Skeletal muscle tissue (tissue), 3 donors: ENCODE measurements at regions not wholly inside any gene's neighbourhood (a gene's known extent, or its start where the extent isn't known, plus 50 kb on each side); places are given as distances from the start of the nearest gene placed in this dataset.
"Not testable (repeated sequence)": the region's sequence is repeated elsewhere in the genome, so short reads cannot be mapped to it uniquely, and the experiment has no call there.

Experiments
- H3K27ac ChIP-seq: one replicate; pipeline ENCODE4 v1.7.0; 2013; ENCODE audit warnings: mild to moderate bottlenecking, low read depth, low read length, inconsistent platforms
- H3K27me3 ChIP-seq, 3 donors: one replicate each; pipeline ENCODE4 v1.7.0; 2013; ENCODE audit warnings: low read length in 3 of 3; ENCODE audit not compliant: control insufficient read depth in 3 of 3, insufficient read depth in 3 of 3
- H3K36me3 ChIP-seq, 3 donors: one replicate each; pipeline ENCODE4 v1.7.0; 2013; ENCODE audit warnings: low read length in 3 of 3; ENCODE audit not compliant: control insufficient read depth in 3 of 3, insufficient read depth in 3 of 3
- H3K4me1 ChIP-seq, 3 donors: one replicate each; pipeline ENCODE4 v1.7.0; 2013; ENCODE audit warnings: low read length in 3 of 3, mild to moderate bottlenecking in 3 of 3; ENCODE audit not compliant: control insufficient read depth in 3 of 3, insufficient read depth in 3 of 3
- H3K4me3 ChIP-seq, 3 donors: one replicate each; pipeline ENCODE4 v1.7.0; 2013; ENCODE audit warnings: low read length in 3 of 3
- H3K9ac ChIP-seq, 3 donors: one replicate each; pipeline ENCODE4 v1.7.0; 2013; ENCODE audit warnings: low read length in 3 of 3, mild to moderate bottlenecking in 3 of 3, moderate library complexity in 2 of 3, low read depth in 1 of 3
- H3K9me3 ChIP-seq, 3 donors: one replicate each; pipeline ENCODE4 v1.7.0; 2013; ENCODE audit warnings: low read length in 3 of 3; ENCODE audit not compliant: control insufficient read depth in 3 of 3
- donor health status: Osteomylitis.

- no peak overlapping the region for H3K4me3 ChIP-seq
- H3K36me3 ChIP-seq = no peaks in the 10 kb centered on the region
- no peak overlapping the region for H3K27ac ChIP-seq
- no peaks in the 10 kb centered on the region for H3K27me3 ChIP-seq
- no peaks in the 10 kb centered on the region for H3K9me3 ChIP-seq
- no peaks in the 10 kb centered on the region for H3K4me1 ChIP-seq
- H3K9ac ChIP-seq = no peak overlapping the region
Observed at GRCh38 chr6:138667408-138667807, 106.2 kb upstream of the CCDC28A start.

- Histone ChIP-seq H3K4me3 (no peak overlapping the region), H3K27me3 (no peaks in the 10 kb centered on the region), H3K4me1 (no peaks in the 10 kb centered on the region), H3K27ac (no peak overlapping the region), H3K9ac (no peak overlapping the region), H3K36me3 (no peaks in the 10 kb centered on the region), H3K9me3 (no peaks in the 10 kb centered on the region)
Observed at GRCh38 chr6:138671351-138671750, 102.2 kb upstream of the CCDC28A start.

- no peak overlapping the region for H3K27ac ChIP-seq
- no peak overlapping the region for H3K9ac ChIP-seq
Observed at GRCh38 chr6:138673346-138674014, 100.1 kb upstream of the CCDC28A start.

GRCh38 chr6:138674444-138674843 is 99.1 kb upstream of the CCDC28A start:
- H3K27ac ChIP-seq, H3K4me3 ChIP-seq, H3K9me3 ChIP-seq, H3K36me3 ChIP-seq, H3K27me3 ChIP-seq, H3K9ac ChIP-seq, H3K4me1 ChIP-seq: not testable (repeated sequence)

More at GRCh38 chr6:138673346-138674014, 100.1 kb upstream of the CCDC28A start:
- Histone ChIP-seq H3K27me3 (no peaks in the 10 kb centered on the region), H3K4me1 (no peaks in the 10 kb centered on the region), H3K4me3 (no peak overlapping the region), H3K36me3 (no peaks in the 10 kb centered on the region), H3K9me3 (no peaks in the 10 kb centered on the region)

GRCh38 chr6:138677538-138677937 is 96.0 kb upstream of the CCDC28A start:
- no peaks in the 10 kb centered on the region for H3K27me3 ChIP-seq
- no peak overlapping the region for H3K4me3 ChIP-seq
- H3K9me3 ChIP-seq = no peaks in the 10 kb centered on the region
- H3K36me3 ChIP-seq = no peaks in the 10 kb centered on the region
- H3K9ac ChIP-seq = no peak overlapping the region
- H3K27ac ChIP-seq = no peak overlapping the region
- no peaks in the 10 kb centered on the region for H3K4me1 ChIP-seq

- no peak overlapping the region for H3K4me3 ChIP-seq
- H3K4me1 ChIP-seq = peaks cover 0 to 5% (median 2%) of the 10 kb centered on the region in 3 donors
- no peaks in the 10 kb centered on the region for H3K36me3 ChIP-seq
- H3K9ac ChIP-seq = no peak overlapping the region
- H3K9me3 ChIP-seq = no peaks in the 10 kb centered on the region
- no peak overlapping the region for H3K27ac ChIP-seq
- no peaks in the 10 kb centered on the region for H3K27me3 ChIP-seq
Observed at GRCh38 chr6:138678168-138678567, 95.4 kb upstream of the CCDC28A start.

- no peak overlapping the region for H3K27ac ChIP-seq
- no peaks in the 10 kb centered on the region for H3K36me3 ChIP-seq
- H3K4me1 ChIP-seq = peaks cover 0 to 5% (median 2%) of the 10 kb centered on the region in 3 donors
- H3K9ac ChIP-seq = peak overlapping the region in 1 of 3 donors; percentile 20
- no peaks in the 10 kb centered on the region for H3K9me3 ChIP-seq
- H3K4me3 ChIP-seq = no peak overlapping the region
- no peaks in the 10 kb centered on the region for H3K27me3 ChIP-seq
Observed at GRCh38 chr6:138680085-138680484, 93.5 kb upstream of the CCDC28A start.

GRCh38 chr6:138681627-138682026 is 91.9 kb upstream of the CCDC28A start:
- Histone ChIP-seq H3K4me1 (peaks cover 0 to 5% (median 2%) of the 10 kb centered on the region in 3 donors), H3K4me3 (no peak overlapping the region), H3K27ac (no peak overlapping the region), H3K9me3 (no peaks in the 10 kb centered on the region), H3K27me3 (no peaks in the 10 kb centered on the region), H3K36me3 (no peaks in the 10 kb centered on the region), H3K9ac (no peak overlapping the region)

GRCh38 chr6:138682704-138683527 is 90.7 kb upstream of the CCDC28A start:
- Histone ChIP-seq H3K4me1 (peaks cover 0 to 5% (median 2%) of the 10 kb centered on the region in 3 donors), H3K27ac (peak overlapping the region; percentile 13), H3K9ac (peak overlapping the region in 2 of 3 donors; percentile 45 to 50), H3K36me3 (no peaks in the 10 kb centered on the region), H3K27me3 (no peaks in the 10 kb centered on the region), H3K4me3 (peak overlapping the region in 1 of 3 donors; percentile 38), H3K9me3 (no peaks in the 10 kb centered on the region)

- Histone ChIP-seq H3K9me3 (no peaks in the 10 kb centered on the region), H3K4me1 (peaks cover 0 to 5% (median 2%) of the 10 kb centered on the region in 3 donors), H3K27me3 (no peaks in the 10 kb centered on the region), H3K36me3 (no peaks in the 10 kb centered on the region), H3K9ac (no peak overlapping the region), H3K4me3 (no peak overlapping the region), H3K27ac (no peak overlapping the region)
Observed at GRCh38 chr6:138685257-138685656, 88.3 kb upstream of the CCDC28A start.
